ENCODE measurements at regions not wholly inside any gene's neighbourhood (a gene's known extent, or its start where the extent isn't known, plus 50 kb on each side); places are given as distances from the start of the nearest gene placed in this dataset.

GRCh38 chr11:110974731-110975130 lies 262.5 kb upstream of the ARHGAP20 start:
- no peak for DNase-seq

- no peak for DNase-seq
Observed at GRCh38 chr11:110973401-110973980, 261.3 kb upstream of the ARHGAP20 start.

- no peak for DNase-seq
Observed at GRCh38 chr11:110972640-110973039, 260.4 kb upstream of the ARHGAP20 start.

GRCh38 chr11:110972106-110972505 lies 259.9 kb upstream of the ARHGAP20 start:
- no peak for DNase-seq

GRCh38 chr11:110971140-110971539 lies 258.9 kb upstream of the ARHGAP20 start:
- no peak for DNase-seq

- DNase-seq = no peak
Observed at GRCh38 chr11:110968348-110969062, 256.3 kb upstream of the ARHGAP20 start.

- no peak for DNase-seq
Observed at GRCh38 chr11:110966131-110966530, 253.9 kb upstream of the ARHGAP20 start.

GRCh38 chr11:110962921-110963320 lies 250.7 kb upstream of the ARHGAP20 start:
- DNase-seq = peak; percentile 25

GRCh38 chr11:110960167-110960566 lies 247.9 kb upstream of the ARHGAP20 start:
- no peak for DNase-seq

- DNase-seq = no peak
Observed at GRCh38 chr11:110958216-110958615, 246.0 kb upstream of the ARHGAP20 start.

- no peak for DNase-seq
Observed at GRCh38 chr11:110955776-110956175, 243.5 kb upstream of the ARHGAP20 start.

GRCh38 chr11:110951950-110952503 lies 239.8 kb upstream of the ARHGAP20 start:
- no peak for DNase-seq

- DNase-seq = no peak
Observed at GRCh38 chr11:110951037-110951949, 239.1 kb upstream of the ARHGAP20 start.

- no peak for DNase-seq
Observed at GRCh38 chr11:110948112-110948511, 235.9 kb upstream of the ARHGAP20 start.

GRCh38 chr11:110947096-110947495 lies 234.9 kb upstream of the ARHGAP20 start:
- DNase-seq = no peak

GRCh38 chr11:110939471-110939870 lies 227.2 kb upstream of the ARHGAP20 start:
- no peak for DNase-seq

GRCh38 chr11:110935018-110935640 lies 222.9 kb upstream of the ARHGAP20 start:
- DNase-seq = no peak

- no peak for DNase-seq
Observed at GRCh38 chr11:110929129-110929528, 216.9 kb upstream of the ARHGAP20 start.

- DNase-seq = no peak
Observed at GRCh38 chr11:110928391-110928790, 216.2 kb upstream of the ARHGAP20 start.

- no peak for DNase-seq
Observed at GRCh38 chr11:110921742-110922521, 209.7 kb upstream of the ARHGAP20 start.

GRCh38 chr11:110919241-110919922 lies 207.1 kb upstream of the ARHGAP20 start:
- no peak for DNase-seq
